COLO668 (cell line): ENCODE measurements at regions not wholly inside any gene's neighbourhood (a gene's known extent, or its start where the extent isn't known, plus 50 kb on each side); places are given as distances from the start of the nearest gene placed in this dataset.
A peak's percentile ranks its signal among the peaks of the same experiment; 100 is the strongest.

ENCODE experiments used
- DNase-seq: peaks from one replicate; lab custom pipeline; 2025; ENCODE audit not compliant: unreplicated experiment; lab: John Stamatoyannopoulos, UW

DNA sequence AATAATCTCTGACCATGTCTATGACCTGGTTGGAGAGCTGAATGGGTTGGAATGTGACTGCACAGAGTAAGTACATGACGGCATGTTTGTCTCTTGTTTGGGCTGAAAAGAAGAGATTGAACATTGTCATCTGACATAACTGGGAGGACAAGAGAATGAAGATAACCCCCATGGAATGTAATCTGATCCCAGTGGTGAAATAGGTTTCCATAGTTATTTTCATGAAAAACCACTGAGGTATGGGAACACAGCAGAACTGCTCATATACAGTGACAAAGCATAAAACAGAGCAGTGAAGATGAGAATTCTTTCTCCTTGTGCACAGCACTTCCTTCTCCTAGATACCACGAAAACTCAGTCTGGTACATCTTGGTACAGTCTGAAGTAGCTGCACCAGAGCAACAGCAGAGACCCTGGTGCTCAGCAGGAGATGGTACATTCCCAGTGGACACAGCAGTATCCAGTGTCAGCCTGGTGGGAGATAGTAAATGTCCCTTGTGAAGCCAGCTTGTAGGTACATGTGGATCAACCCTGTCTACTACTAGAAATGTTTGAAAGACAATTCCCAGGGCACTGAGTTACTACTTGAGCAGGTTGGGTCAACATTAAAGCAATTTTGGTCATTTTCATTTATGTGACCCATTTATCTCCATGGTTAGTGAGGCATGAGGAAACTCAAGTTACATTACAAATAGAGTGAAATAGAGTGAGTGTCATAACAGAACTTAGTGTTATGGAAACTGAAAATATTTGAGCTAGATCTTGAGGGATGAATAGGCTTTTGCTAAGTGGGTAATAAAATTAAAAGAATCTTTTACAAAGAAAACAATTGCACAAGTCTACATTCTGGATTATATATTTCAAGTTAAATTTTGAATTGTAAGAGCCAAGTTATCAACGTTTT, 178.3 kb downstream of the SUCNR1 start:
- peak; percentile 24 for DNase-seq

- no peak for DNase-seq
Observed at GRCh38 chr3:152053866-152054265, 180.4 kb downstream of the SUCNR1 start.

GRCh38 chr3:152054315-152054714, 180.9 kb downstream of the SUCNR1 start:
- no peak for DNase-seq

- DNase-seq, result no peak
Observed at GRCh38 chr3:152056073-152056472, 182.6 kb downstream of the SUCNR1 start.

GRCh38 chr3:152056481-152056880, 183.0 kb downstream of the SUCNR1 start:
- DNase-seq, result no peak

DNA sequence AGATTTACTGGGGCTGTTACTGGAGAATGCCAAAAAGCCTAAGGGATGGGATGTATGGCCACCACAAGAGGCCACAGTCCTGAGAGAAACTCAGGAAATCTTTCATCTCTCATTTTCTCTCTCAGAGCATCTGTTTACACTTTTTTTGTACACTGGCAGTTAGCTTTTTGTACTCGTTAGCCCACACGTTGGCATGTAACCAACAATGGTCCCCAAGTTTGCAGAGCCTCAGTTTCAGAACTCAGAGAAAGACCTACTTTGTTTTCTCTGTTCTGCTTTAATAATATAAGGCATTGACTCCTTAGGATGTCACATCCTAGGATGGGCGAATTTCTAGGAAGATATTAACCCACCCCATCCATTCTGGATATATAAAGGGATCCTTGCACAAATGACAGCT, 183.5 kb downstream of the SUCNR1 start:
- DNase-seq, result no peak

GRCh38 chr3:152058856-152059255, 185.4 kb downstream of the SUCNR1 start:
- no peak for DNase-seq

DNA sequence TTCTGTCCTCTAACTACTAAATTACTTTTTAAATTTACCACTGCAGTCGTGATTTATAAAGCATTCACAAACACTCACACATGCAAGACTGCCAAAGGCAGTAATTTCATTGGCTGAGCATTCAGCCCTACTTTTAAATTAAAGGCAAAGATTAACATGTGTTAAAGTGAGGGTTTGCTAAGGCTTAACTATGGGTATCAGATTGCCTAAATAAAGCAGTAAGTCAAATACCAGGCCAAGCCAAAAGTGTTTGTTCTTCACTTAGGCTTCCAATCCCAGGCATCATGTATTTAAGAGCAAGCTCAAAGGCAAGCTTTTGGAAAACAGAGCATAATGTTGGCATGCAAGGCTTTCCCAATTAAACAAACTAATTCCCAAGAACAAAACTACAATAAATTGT, 187.3 kb downstream of the SUCNR1 start:
- no peak for DNase-seq

DNA sequence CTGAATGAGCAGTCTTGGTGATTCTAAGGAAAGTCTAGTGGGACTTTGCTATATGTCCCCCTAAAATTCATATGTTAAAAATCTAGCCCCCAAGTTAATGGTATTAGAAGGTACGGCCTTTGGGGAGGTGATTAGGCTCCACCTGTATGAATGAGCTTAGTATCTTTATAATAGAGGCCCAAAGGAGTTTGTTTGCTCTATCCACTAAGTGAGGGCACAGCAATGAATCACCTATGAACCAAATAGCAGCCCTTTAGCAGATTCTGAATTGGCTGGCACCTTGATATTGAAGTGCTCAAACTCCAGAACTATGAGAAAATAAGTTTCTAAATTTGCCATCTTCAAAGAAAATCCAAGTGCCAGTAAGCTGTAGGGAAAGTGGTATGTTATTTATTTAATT, 187.9 kb downstream of the SUCNR1 start:
- no peak for DNase-seq

GRCh38 chr3:152069871-152070270, 196.4 kb downstream of the SUCNR1 start:
- no peak for DNase-seq

DNA sequence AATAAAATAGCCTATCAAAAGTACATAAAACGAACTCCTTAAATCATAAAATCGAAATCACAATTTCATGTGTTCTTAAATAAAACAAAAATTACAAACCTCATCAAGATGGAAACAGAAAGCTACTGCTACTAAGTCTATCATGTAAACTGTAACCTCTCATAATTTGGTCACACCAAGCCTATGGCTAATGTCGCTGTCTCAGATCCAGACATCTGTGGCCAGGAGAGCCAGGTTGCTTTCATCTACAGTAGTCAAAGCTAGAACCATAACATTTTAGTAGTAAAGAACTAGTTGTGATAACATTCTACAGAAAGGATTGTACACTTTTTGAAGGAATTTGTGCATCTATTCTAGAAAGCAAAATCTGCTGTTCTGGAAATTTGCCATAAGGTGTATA, 197.4 kb upstream of the MBNL1 start:
- DNase-seq, result no peak

DNA sequence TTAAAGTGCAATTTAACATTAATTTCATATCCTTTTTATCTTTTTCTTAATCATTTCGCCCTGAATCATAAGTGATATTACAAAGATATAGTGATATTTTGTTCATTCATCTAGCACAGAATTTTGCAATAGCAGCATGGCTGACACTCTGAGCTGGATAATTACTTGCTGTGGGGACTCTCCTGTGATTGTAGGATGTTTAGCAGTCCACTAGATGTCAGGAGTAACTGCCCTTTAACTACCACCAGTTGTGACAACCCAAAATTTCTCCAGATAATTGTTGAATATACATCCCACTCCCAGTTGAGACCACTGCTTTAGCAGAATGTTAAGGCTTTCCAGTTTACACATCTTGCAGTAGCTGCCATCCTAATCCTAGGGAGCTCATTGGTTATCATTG, 196.8 kb upstream of the MBNL1 start:
- no peak for DNase-seq

GRCh38 chr3:152073267-152073666, 195.5 kb upstream of the MBNL1 start:
- DNase-seq, result no peak

DNA sequence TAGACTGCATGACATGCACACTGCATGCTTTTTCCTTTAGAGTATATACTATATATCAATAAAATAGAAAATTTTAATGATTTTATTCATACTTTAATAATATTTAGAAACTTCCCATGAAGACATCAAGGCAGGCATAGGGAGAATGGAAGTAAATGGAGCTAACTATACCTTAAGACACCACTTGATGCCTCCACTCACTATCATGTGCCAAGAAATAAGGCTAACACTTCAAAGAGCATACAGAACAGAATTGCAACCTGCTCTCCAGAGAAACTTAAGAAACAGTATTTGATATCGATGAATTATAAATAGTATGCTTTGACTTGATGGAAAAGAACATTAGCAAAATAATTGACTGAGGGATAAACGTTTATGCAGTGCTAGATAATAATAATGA, 192.6 kb upstream of the MBNL1 start:
- no peak for DNase-seq

GRCh38 chr3:152079980-152080379, 188.7 kb upstream of the MBNL1 start:
- no peak for DNase-seq

- no peak for DNase-seq
Observed at GRCh38 chr3:152083135-152083534, 185.6 kb upstream of the MBNL1 start.

- no peak for DNase-seq
Observed at GRCh38 chr3:152084441-152085158, 184.1 kb upstream of the MBNL1 start.

GRCh38 chr3:152087153-152087552, 181.6 kb upstream of the MBNL1 start:
- no peak for DNase-seq

- no peak for DNase-seq
Observed at GRCh38 chr3:152089528-152089927, 179.2 kb upstream of the MBNL1 start.

- no peak for DNase-seq
Observed at GRCh38 chr3:152091725-152092124, 177.0 kb upstream of the MBNL1 start.

GRCh38 chr3:152093901-152094300, 174.8 kb upstream of the MBNL1 start:
- DNase-seq, result no peak

GRCh38 chr3:152094406-152094805, 174.3 kb upstream of the MBNL1 start:
- no peak for DNase-seq
